SK-N-SH treated with all-trans-retinoic acid at 6 μM for 48 hours (cell line): ENCODE measurements at regions not wholly inside any gene's neighbourhood (a gene's known extent, or its start where the extent isn't known, plus 50 kb on each side); places are given as distances from the start of the nearest gene placed in this dataset.

Experiments
- ARNTL ChIP-seq: fragments of 450-650 bp; formaldehyde crosslinking; IDR thresholded peaks from 2 replicates; pipeline ENCODE4 v1.5.0; 2020; ENCODE audit warnings: low read depth, mild to moderate bottlenecking, moderate library complexity, borderline replicate concordance
- RARB ChIP-seq: fragments of 250-450 bp; sonication (Bioruptor Pico); IDR thresholded peaks from 2 replicates; pipeline ENCODE4 v1.8.0; 2021; ENCODE audit warnings: mild to moderate bottlenecking, moderate library complexity
- SNAI2 ChIP-seq: fragments of 250-450 bp; sonication (Bioruptor Pico); IDR thresholded peaks from 2 replicates; pipeline ENCODE4 v1.5.0; 2020; ENCODE audit warnings: mild to moderate bottlenecking, moderate library complexity
- TF ChIP-seq, protein P1 (sequence below): fragments of 250-450 bp; sonication (Bioruptor Pico); IDR thresholded peaks from 2 replicates; pipeline ENCODE4 v1.5.1; 2021; ENCODE audit warnings: mild to moderate bottlenecking, moderate library complexity
- TF ChIP-seq, protein P2 (sequence below): fragments of 250-450 bp; sonication (Bioruptor Pico); IDR thresholded peaks from 2 replicates; pipeline ENCODE4 v1.5.1; 2020; ENCODE audit warnings: low read depth, mild to moderate bottlenecking, moderate library complexity
- TF ChIP-seq, protein P3 (sequence below): fragments of 250-450 bp; sonication (Bioruptor Pico); IDR thresholded peaks from 2 replicates; pipeline ENCODE4 v1.8.0; 2020; ENCODE audit warnings: mild to moderate bottlenecking, moderate library complexity, borderline replicate concordance

DNA sequence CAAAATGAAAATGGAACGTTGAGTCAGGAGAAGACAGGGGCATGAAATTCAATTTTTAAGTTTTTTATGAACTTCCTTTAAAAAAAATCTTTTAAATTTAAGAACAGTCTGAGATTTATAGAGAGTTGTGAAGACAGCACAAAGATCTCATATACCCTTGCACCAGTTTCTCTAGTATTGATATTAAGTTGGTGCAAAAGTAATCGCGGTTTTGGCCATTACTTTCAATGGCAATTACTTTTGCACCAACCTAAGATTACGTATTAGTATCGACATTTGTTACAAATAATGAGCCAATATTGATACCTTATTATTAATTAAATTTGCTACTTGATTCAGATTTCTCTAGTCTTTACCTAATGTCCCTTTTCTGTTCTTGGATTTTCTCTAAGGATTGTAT is 684.4 kb upstream of the CDH8 start:
- TF ChIP-seq, protein P1, sequence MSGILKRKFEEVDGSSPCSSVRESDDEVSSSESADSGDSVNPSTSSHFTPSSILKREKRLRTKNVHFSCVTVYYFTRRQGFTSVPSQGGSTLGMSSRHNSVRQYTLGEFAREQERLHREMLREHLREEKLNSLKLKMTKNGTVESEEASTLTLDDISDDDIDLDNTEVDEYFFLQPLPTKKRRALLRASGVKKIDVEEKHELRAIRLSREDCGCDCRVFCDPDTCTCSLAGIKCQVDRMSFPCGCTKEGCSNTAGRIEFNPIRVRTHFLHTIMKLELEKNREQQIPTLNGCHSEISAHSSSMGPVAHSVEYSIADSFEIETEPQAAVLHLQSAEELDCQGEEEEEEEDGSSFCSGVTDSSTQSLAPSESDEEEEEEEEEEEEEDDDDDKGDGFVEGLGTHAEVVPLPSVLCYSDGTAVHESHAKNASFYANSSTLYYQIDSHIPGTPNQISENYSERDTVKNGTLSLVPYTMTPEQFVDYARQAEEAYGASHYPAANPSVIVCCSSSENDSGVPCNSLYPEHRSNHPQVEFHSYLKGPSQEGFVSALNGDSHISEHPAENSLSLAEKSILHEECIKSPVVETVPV (CRISPR knock-in tag): no peak
- TF ChIP-seq, protein P2, sequence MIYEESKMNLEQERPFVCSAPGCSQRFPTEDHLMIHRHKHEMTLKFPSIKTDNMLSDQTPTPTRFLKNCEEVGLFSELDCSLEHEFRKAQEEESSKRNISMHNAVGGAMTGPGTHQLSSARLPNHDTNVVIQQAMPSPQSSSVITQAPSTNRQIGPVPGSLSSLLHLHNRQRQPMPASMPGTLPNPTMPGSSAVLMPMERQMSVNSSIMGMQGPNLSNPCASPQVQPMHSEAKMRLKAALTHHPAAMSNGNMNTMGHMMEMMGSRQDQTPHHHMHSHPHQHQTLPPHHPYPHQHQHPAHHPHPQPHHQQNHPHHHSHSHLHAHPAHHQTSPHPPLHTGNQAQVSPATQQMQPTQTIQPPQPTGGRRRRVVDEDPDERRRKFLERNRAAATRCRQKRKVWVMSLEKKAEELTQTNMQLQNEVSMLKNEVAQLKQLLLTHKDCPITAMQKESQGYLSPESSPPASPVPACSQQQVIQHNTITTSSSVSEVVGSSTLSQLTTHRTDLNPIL (CRISPR knock-in tag): no peak
- TF ChIP-seq ARNTL (CRISPR knock-in tag) (no peak), RARB (CRISPR knock-in tag) (no peak), SNAI2 (CRISPR knock-in tag) (no peak)
- TF ChIP-seq, protein P3, sequence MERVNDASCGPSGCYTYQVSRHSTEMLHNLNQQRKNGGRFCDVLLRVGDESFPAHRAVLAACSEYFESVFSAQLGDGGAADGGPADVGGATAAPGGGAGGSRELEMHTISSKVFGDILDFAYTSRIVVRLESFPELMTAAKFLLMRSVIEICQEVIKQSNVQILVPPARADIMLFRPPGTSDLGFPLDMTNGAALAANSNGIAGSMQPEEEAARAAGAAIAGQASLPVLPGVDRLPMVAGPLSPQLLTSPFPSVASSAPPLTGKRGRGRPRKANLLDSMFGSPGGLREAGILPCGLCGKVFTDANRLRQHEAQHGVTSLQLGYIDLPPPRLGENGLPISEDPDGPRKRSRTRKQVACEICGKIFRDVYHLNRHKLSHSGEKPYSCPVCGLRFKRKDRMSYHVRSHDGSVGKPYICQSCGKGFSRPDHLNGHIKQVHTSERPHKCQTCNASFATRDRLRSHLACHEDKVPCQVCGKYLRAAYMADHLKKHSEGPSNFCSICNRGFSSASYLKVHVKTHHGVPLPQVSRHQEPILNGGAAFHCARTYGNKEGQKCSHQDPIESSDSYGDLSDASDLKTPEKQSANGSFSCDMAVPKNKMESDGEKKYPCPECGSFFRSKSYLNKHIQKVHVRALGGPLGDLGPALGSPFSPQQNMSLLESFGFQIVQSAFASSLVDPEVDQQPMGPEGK (CRISPR knock-in tag): no peak
